ENCODE measurements at regions not wholly inside any gene's neighbourhood (a gene's known extent, or its start where the extent isn't known, plus 50 kb on each side); places are given as distances from the start of the nearest gene placed in this dataset.

DNA sequence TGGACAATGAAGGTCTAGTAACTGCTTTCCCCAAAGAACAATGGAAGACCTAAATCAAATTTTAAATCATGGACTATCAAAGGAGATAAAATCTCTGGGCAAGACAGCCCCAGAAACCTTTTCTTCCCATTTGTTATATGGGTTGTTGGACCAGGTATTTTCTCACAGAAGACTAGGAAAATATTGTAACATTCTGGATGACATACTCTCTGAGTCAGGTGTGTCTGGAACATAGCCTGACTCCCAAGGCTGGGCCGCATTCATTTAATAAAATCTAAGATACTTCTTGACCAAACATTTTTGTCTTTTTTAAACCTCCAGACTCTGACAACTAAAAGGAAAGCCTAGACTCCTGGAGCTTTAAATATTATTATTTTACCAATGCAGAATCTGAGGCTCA lies 87.9 kb downstream of the ATP23 start:
- TF ChIP-seq, protein P1, sequence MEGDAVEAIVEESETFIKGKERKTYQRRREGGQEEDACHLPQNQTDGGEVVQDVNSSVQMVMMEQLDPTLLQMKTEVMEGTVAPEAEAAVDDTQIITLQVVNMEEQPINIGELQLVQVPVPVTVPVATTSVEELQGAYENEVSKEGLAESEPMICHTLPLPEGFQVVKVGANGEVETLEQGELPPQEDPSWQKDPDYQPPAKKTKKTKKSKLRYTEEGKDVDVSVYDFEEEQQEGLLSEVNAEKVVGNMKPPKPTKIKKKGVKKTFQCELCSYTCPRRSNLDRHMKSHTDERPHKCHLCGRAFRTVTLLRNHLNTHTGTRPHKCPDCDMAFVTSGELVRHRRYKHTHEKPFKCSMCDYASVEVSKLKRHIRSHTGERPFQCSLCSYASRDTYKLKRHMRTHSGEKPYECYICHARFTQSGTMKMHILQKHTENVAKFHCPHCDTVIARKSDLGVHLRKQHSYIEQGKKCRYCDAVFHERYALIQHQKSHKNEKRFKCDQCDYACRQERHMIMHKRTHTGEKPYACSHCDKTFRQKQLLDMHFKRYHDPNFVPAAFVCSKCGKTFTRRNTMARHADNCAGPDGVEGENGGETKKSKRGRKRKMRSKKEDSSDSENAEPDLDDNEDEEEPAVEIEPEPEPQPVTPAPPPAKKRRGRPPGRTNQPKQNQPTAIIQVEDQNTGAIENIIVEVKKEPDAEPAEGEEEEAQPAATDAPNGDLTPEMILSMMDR (conservative IDR thresholded peaks at IDR 0.05): no peak
- TF ChIP-seq ZFX (IDR thresholded peaks at IDR 0.05): no peak
- H3K27ac ChIP-seq: no peak overlapping the region

DNA sequence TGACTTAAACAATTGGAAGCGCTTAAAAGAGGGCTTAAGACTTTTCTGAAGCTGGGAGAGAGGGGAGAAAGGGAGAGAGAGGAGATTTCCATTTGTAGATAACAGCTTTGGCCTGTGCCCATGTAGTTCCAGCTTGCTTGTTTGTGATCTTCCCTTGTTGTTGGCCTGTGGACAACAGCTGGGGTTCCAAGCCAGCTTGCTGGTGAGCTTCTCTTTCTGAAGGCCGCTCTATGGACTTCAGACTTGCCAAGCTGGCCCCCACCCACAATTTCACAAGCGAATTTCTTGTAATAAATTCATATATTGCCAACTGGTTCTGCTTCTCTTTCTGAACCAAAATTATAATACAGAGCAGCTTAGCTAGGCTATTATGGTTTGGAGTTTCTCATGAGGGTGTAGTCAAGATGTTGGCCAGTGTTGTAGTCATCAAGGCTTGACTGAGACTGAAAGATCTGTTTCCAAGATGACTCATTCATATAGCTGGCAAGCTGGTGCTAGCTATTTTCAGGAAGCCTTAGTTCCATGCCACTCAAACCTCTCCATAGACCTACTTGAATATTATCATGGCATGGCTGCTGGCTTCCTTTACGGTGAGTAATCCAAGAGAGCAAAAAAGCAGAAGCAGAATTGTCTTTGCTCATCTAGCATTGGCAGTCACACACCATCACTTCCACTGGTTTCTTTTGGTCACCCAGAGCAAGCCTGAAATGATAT lies 89.4 kb downstream of the ATP23 start:
- no peak overlapping the region for H3K27ac ChIP-seq
- TF ChIP-seq, protein P1 (conservative IDR thresholded peaks at IDR 0.05): no peak
- TF ChIP-seq ZFX (IDR thresholded peaks at IDR 0.05): no peak

DNA sequence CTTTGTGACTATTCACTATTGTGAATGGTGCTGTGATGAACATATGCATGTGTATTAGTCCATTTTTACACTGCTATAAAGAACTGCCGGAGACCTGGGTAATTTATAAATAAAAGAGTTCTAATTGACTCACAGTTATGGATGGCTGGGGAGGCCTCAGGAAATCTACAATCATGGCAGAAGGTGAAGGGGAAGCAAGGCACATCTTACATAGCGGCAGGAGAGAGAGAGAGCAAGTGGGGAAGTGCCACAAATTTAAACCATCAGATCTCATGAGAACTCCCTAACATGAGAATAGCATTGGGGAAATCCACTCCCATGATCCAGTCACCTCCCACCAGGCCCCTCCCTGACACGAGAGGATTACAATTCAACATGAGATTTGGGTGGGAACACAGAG lies 90.8 kb downstream of the ATP23 start:
- H3K27ac ChIP-seq: no peak overlapping the region
- TF ChIP-seq, protein P1 (conservative IDR thresholded peaks at IDR 0.05): no peak
- no peak for TF ChIP-seq ZFX (IDR thresholded peaks at IDR 0.05)

DNA sequence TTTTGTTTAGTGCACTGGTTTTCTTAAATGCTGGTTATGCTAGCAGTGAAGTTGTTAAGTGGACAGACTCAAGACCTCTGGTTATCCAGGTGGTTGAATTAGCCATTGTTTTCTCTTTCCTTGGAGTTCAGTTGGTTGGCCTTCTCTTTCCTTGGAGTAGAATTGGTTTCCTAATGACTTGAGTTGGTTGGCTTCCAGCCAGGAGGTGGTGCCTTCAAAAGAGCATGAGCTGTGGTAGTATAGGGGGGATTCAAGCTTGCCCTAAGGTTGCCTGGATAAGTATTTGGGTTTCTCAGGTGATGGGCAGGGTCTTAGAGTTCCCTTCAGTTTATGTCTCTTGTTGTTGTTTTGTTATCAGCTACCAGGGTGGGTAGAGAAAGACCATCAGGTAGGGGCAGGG lies 92.5 kb downstream of the ATP23 start:
- H3K27ac ChIP-seq: peak overlapping the region; percentile 77
- TF ChIP-seq ZFX (IDR thresholded peaks at IDR 0.05): no peak
- TF ChIP-seq, protein P1 (conservative IDR thresholded peaks at IDR 0.05): no peak

DNA sequence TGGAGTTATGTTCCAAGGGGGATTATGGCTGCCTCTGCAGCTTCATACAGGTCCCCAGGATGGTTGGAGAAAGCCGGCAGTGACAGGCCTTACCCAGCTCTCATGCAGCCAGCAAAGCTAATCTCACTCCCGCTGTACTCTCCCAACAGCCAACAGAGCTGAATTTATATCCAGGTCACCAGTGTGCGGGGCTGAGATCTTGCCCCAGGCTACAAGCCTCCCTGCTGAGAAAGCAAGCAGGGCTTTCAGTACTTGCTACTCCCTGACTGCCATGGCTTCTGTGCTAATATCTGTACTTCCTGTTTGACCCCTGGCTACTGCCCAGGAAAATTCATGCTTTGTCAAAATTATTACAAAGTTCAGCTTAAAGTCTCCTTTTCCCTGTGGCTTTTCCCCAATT lies 92.9 kb downstream of the ATP23 start:
- no peak for TF ChIP-seq ZFX (IDR thresholded peaks at IDR 0.05)
- TF ChIP-seq, protein P1 (conservative IDR thresholded peaks at IDR 0.05): no peak
- peak overlapping the region; percentile 77 for H3K27ac ChIP-seq

DNA sequence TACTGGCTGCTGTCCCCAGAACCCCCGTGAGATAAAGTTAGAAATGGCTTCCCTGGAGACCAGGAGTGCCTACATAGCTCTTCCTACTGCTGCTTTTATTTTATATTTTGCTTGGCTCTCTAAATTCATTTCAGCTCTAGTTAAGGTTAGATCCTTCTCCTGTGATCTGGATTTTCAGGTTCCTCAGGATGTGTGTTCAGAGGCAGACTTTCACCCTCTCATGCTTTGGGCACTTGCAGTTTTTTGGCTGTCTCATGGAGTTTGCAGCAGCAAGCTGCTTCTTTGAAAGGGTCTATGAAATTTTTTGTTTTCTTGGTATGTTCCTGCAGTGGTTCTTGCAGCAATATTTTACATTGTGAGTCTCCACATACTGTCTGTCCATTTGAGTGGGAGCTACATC lies 93.3 kb downstream of the ATP23 start:
- TF ChIP-seq, protein P1 (conservative IDR thresholded peaks at IDR 0.05): no peak
- no peak for TF ChIP-seq ZFX (IDR thresholded peaks at IDR 0.05)
- H3K27ac ChIP-seq: peak overlapping the region; percentile 77

DNA sequence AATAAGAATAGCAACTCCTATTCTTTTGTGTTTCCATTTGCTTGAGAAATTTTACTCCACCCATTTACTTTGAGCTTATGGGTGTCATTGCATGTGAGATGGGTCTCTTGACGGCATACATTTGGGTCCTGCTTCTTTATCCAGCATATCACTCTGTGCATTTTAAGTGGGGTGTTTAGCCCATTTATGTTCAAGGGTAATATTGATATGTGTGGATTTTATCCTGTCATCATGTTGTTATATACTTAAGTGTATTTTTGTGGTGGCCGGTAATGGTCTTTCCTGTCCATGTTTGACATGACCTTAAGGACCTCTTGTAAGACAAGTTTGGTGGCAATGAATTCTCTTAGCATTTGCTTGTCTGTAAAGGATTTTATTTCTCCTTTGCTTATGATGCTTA lies 100.1 kb downstream of the ATP23 start:
- H3K27ac ChIP-seq: no peak overlapping the region
- TF ChIP-seq ZFX (IDR thresholded peaks at IDR 0.05): no peak
- TF ChIP-seq, protein P1 (conservative IDR thresholded peaks at IDR 0.05): no peak

Measured in C4-2B (cell line).